Activated CD4-positive, alpha-beta memory T cell treated with anti-CD3 and anti-CD28 coated beads, Interleukin-2, amount 10 ng/mL, durations not matched to agents 7 days and 5 days (primary cell): ENCODE measurements at regions not wholly inside any gene's neighbourhood (a gene's known extent, or its start where the extent isn't known, plus 50 kb on each side); places are given as distances from the start of the nearest gene placed in this dataset.
"Not testable (repeated sequence)": the region's sequence is repeated elsewhere in the genome, so short reads cannot be mapped to it uniquely, and the experiment has no call there.

Source experiments
- CTCF ChIA-PET: fragments of 350-600 bp; sonication (Branson Sonifier 250); formaldehyde crosslinking; loops from one replicate; lab custom pipeline; 2021; ENCODE audit warnings: antibody characterized with exemption, inconsistent platforms; lab: Charles Lee
- POLR2A ChIA-PET: fragments of 350-600 bp; sonication (Branson Sonifier 250); formaldehyde crosslinking; loops from one replicate; lab custom pipeline; 2021; ENCODE audit warnings: antibody characterized with exemption; lab: Charles Lee
- DNase-seq: peaks from one replicate; pipeline ENCODE4 v3.0.0-alpha.2; 2020
- H3K27ac Mint-ChIP-seq: one replicate; pipeline ENCODE4 v1.8.0; 2021; ENCODE audit warnings: mild to moderate bottlenecking, mixed read lengths
- H3K27me3 Mint-ChIP-seq: one replicate; pipeline ENCODE4 v1.8.0; 2021; ENCODE audit warnings: mixed read lengths
- H3K36me3 Mint-ChIP-seq: one replicate; pipeline ENCODE4 v1.8.0; 2021; ENCODE audit warnings: low read depth, mixed read lengths
- H3K4me1 Mint-ChIP-seq: one replicate; pipeline ENCODE4 v1.8.0; 2021; ENCODE audit warnings: mixed read lengths
- H3K4me3 Mint-ChIP-seq: one replicate; pipeline ENCODE4 v1.8.0; 2021; ENCODE audit warnings: mild to moderate bottlenecking, mixed read lengths
- H3K9me3 Mint-ChIP-seq: one replicate; pipeline ENCODE4 v1.8.0; 2021; ENCODE audit warnings: mixed read lengths

GRCh38 chr3:35223632-35224394 is 415.5 kb upstream of the ARPP21 start:
- POLR2A ChIA-PET = no interaction called here
- CTCF ChIA-PET = no interaction called here
- H3K27ac Mint-ChIP-seq = no peak overlapping the region
- H3K4me3 Mint-ChIP-seq = no peak overlapping the region
- no peaks in the 10 kb centered on the region for H3K4me1 Mint-ChIP-seq
- H3K36me3 Mint-ChIP-seq = no peaks in the 10 kb centered on the region
- peaks cover 5% of the 10 kb centered on the region for H3K9me3 Mint-ChIP-seq
- no peak for DNase-seq
- no peaks in the 10 kb centered on the region for H3K27me3 Mint-ChIP-seq

DNA sequence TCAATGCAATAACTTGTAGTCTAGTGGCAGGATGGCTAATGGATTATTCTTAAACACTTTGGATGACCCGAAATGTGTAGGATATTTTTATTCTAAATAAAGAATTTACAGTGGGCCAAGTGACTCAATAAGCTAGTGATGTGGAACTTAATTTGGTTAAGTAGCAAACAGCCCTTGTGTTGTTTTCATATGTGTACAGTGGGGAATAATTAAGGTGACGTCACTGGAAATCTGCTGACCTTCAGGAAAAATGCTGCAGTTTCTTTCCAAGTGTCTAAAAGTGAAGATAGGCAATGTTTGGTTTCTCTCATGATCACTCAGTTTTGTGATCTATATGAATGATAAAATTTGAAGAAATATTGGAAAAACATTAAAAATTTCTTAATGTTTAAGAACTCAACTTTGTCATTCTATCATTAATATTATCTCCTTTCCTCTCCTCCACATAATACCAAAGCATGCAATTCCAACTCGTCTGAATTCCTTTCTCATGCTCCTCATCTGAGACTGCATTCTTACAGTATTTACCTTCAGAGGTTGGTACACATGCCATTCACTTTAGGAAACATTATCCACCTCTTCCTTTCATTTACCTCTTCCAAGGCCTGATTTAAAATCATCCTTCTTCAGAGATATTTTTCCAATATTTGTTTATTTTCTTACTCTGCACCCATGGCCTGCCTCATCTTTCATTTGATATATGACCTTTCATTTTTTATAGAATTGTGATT is 414.6 kb upstream of the ARPP21 start:
- peaks cover 6% of the 10 kb centered on the region for H3K9me3 Mint-ChIP-seq
- no peak for DNase-seq
- H3K36me3 Mint-ChIP-seq = no peaks in the 10 kb centered on the region
- CTCF ChIA-PET = no interaction called here
- POLR2A ChIA-PET = no interaction called here
- H3K4me1 Mint-ChIP-seq = no peaks in the 10 kb centered on the region
- no peak overlapping the region for H3K27ac Mint-ChIP-seq
- no peaks in the 10 kb centered on the region for H3K27me3 Mint-ChIP-seq
- H3K4me3 Mint-ChIP-seq = no peak overlapping the region

- CTCF ChIA-PET = no interaction called here
- Mint-ChIP-seq H3K9me3 (peaks cover 2% of the 10 kb centered on the region), H3K27me3 (no peaks in the 10 kb centered on the region), H3K36me3 (no peaks in the 10 kb centered on the region), H3K27ac (no peak overlapping the region), H3K4me1 (no peaks in the 10 kb centered on the region), H3K4me3 (no peak overlapping the region)
- POLR2A ChIA-PET = no interaction called here
- no peak for DNase-seq
Observed at GRCh38 chr3:35241236-35241635, 398.1 kb upstream of the ARPP21 start.

GRCh38 chr3:35254917-35255316 is 384.4 kb upstream of the ARPP21 start:
- Mint-ChIP-seq H3K27ac (no peak overlapping the region), H3K36me3 (no peaks in the 10 kb centered on the region), H3K27me3 (no peaks in the 10 kb centered on the region), H3K9me3 (peaks cover 12% of the 10 kb centered on the region), H3K4me3 (no peak overlapping the region), H3K4me1 (no peaks in the 10 kb centered on the region)
- no peak for DNase-seq
- CTCF ChIA-PET = no interaction called here
- POLR2A ChIA-PET = no interaction called here

- peaks cover 17% of the 10 kb centered on the region for H3K9me3 Mint-ChIP-seq
Observed at GRCh38 chr3:35257641-35258040, 381.7 kb upstream of the ARPP21 start.

DNA sequence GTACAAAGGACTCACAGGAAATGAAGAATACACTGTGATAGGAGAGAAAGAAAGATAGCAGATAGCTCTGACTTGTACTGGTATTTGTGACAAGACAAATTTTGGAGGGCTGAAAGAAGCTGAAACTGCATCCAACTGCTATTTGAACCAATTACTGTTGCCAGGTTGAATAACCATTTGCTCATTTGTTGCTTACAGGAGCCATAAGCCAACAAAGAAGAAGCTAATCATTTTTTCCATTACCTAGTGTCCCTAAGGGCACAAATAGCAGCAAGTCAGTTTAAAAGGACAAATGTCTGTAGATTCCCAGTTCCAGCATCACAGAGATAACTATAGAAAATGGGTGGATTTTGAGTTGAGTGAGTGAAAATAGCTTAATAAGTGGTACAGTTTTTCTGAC is 376.9 kb upstream of the ARPP21 start:
- no peak overlapping the region for H3K4me3 Mint-ChIP-seq
- no peaks in the 10 kb centered on the region for H3K27me3 Mint-ChIP-seq
- H3K4me1 Mint-ChIP-seq = no peaks in the 10 kb centered on the region
- H3K27ac Mint-ChIP-seq = no peak overlapping the region
- ChIA-PET CTCF (no interaction called here), POLR2A (no interaction called here)
- no peaks in the 10 kb centered on the region for H3K36me3 Mint-ChIP-seq
- DNase-seq = no peak
- H3K9me3 Mint-ChIP-seq = peaks cover 11% of the 10 kb centered on the region

More at GRCh38 chr3:35257641-35258040, 381.7 kb upstream of the ARPP21 start:
- CTCF ChIA-PET = no interaction called here
- H3K27ac Mint-ChIP-seq = no peak overlapping the region
- no peaks in the 10 kb centered on the region for H3K27me3 Mint-ChIP-seq
- no peaks in the 10 kb centered on the region for H3K4me1 Mint-ChIP-seq
- DNase-seq = no peak
- no peak overlapping the region for H3K4me3 Mint-ChIP-seq
- POLR2A ChIA-PET = no interaction called here
- H3K36me3 Mint-ChIP-seq = no peaks in the 10 kb centered on the region

GRCh38 chr3:35263477-35263876 is 375.8 kb upstream of the ARPP21 start:
- Mint-ChIP-seq H3K4me3 (no peak overlapping the region), H3K27me3 (no peaks in the 10 kb centered on the region), H3K4me1 (no peaks in the 10 kb centered on the region), H3K9me3 (peaks cover 11% of the 10 kb centered on the region), H3K36me3 (no peaks in the 10 kb centered on the region), H3K27ac (no peak overlapping the region)
- ChIA-PET CTCF (no interaction called here), POLR2A (no interaction called here)
- DNase-seq = no peak

GRCh38 chr3:35266065-35266464 is 373.3 kb upstream of the ARPP21 start:
- H3K9me3 Mint-ChIP-seq = peaks cover 11% of the 10 kb centered on the region
- H3K4me3 Mint-ChIP-seq, CTCF ChIA-PET, H3K27me3 Mint-ChIP-seq, H3K27ac Mint-ChIP-seq, DNase-seq, H3K36me3 Mint-ChIP-seq, H3K4me1 Mint-ChIP-seq, POLR2A ChIA-PET: not testable (repeated sequence)

DNA sequence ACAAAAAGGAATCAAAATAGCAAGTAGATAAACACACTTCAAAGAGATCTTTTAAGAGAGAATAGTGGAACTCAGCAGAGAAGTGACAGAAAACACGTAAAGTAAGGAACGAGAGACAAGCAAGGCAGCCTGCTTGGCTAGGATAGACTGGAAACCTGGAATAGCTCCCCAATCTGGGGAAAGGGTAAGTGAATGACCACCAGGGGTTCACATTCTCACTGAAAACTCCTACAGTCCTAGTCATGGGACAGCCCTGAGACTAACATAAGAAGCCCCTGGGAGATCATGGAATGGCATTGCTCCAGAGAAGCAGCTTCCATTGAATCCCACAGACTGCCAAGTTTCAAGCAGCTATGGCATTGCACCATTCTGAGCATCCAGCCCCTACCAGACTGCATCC is 363.6 kb upstream of the ARPP21 start:
- Mint-ChIP-seq H3K27ac (no peak overlapping the region), H3K4me1 (no peaks in the 10 kb centered on the region), H3K9me3 (peaks cover 16% of the 10 kb centered on the region), H3K27me3 (no peaks in the 10 kb centered on the region), H3K36me3 (no peaks in the 10 kb centered on the region), H3K4me3 (no peak overlapping the region)
- no peak for DNase-seq
- ChIA-PET POLR2A (no interaction called here), CTCF (no interaction called here)

- Mint-ChIP-seq H3K36me3 (no peaks in the 10 kb centered on the region), H3K27ac (no peak overlapping the region), H3K27me3 (no peaks in the 10 kb centered on the region), H3K9me3 (peaks cover 23% of the 10 kb centered on the region), H3K4me3 (no peak overlapping the region), H3K4me1 (no peaks in the 10 kb centered on the region)
- CTCF ChIA-PET = no interaction called here
- POLR2A ChIA-PET = no interaction called here
- DNase-seq = no peak
Observed at GRCh38 chr3:35276568-35276967, 362.8 kb upstream of the ARPP21 start.

- POLR2A ChIA-PET = no interaction called here
- Mint-ChIP-seq H3K27me3 (no peaks in the 10 kb centered on the region), H3K36me3 (no peaks in the 10 kb centered on the region)
Observed at GRCh38 chr3:35291471-35292236, 347.7 kb upstream of the ARPP21 start.

DNA sequence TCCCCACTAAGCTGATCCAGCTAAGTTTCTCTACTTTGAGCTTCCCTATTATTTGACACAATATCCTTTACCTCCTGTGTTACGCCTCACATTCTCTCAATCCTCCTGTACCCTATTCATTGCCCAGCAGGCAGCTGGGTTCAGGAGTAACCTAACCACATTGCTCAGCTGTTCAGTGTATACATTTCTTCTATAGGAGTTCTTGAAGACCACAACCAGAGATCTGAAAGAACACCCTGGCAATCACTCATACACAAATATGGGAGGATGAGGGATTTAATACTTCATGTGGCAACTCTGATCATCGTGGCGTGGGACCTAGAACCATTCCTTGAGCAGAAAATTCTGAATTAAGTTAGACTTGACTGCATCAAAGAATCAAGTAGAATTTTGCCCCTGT is 346.8 kb upstream of the ARPP21 start:
- no peaks in the 10 kb centered on the region for H3K36me3 Mint-ChIP-seq
- ChIA-PET CTCF (no interaction called here), POLR2A (no interaction called here)
- DNase-seq = no peak
- H3K27ac Mint-ChIP-seq = no peak overlapping the region
- peaks cover 7% of the 10 kb centered on the region for H3K9me3 Mint-ChIP-seq
- no peak overlapping the region for H3K4me3 Mint-ChIP-seq
- H3K27me3 Mint-ChIP-seq = no peaks in the 10 kb centered on the region
- H3K4me1 Mint-ChIP-seq = no peaks in the 10 kb centered on the region

More at GRCh38 chr3:35291471-35292236, 347.7 kb upstream of the ARPP21 start:
- no peak overlapping the region for H3K27ac Mint-ChIP-seq
- DNase-seq = no peak
- CTCF ChIA-PET = no interaction called here
- H3K4me3 Mint-ChIP-seq = no peak overlapping the region
- peaks cover 7% of the 10 kb centered on the region for H3K9me3 Mint-ChIP-seq
- H3K4me1 Mint-ChIP-seq = no peaks in the 10 kb centered on the region

DNA sequence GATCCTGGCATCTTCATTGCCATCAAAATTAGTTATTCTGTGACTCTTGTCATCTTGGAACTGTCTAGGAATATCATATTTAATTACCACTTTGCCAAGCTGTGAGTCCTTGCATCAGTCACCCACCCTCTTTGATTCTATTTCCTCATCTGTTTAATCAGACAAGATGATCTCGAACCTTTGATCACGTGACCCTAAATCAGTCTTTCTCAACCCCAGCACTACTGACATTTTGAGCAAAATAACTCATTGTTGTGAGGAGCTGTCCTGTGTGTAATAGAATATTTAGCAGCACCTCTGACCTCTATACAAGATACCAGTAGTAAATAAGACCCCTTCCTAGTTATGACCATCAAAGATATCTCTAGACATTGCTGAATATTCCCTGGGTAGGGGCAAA is 343.4 kb upstream of the ARPP21 start:
- H3K9me3 Mint-ChIP-seq = peaks cover 2% of the 10 kb centered on the region
- ChIA-PET CTCF (no interaction called here), POLR2A (no interaction called here)
- DNase-seq = no peak
- H3K4me1 Mint-ChIP-seq = no peaks in the 10 kb centered on the region
- H3K27me3 Mint-ChIP-seq = no peaks in the 10 kb centered on the region
- no peaks in the 10 kb centered on the region for H3K36me3 Mint-ChIP-seq
- H3K27ac Mint-ChIP-seq = no peak overlapping the region
- no peak overlapping the region for H3K4me3 Mint-ChIP-seq
